Caki2 (cell line): ENCODE measurements at regions not wholly inside any gene's neighbourhood (a gene's known extent, or its start where the extent isn't known, plus 50 kb on each side); places are given as distances from the start of the nearest gene placed in this dataset.

Experiments used
- DNase-seq: peaks from one replicate; pipeline ENCODE4 v3.0.0-alpha.2; 2015; ENCODE audit warnings: low read depth
- in situ Hi-C: cut with HindIII; loops from 2 replicates; pipeline ENCODE4 v1.10.0; 2016; ENCODE audit warnings: low sequenced_read_pairs, low pct_unique_long_range_greater_than_20kb, mixed read lengths

DNA sequence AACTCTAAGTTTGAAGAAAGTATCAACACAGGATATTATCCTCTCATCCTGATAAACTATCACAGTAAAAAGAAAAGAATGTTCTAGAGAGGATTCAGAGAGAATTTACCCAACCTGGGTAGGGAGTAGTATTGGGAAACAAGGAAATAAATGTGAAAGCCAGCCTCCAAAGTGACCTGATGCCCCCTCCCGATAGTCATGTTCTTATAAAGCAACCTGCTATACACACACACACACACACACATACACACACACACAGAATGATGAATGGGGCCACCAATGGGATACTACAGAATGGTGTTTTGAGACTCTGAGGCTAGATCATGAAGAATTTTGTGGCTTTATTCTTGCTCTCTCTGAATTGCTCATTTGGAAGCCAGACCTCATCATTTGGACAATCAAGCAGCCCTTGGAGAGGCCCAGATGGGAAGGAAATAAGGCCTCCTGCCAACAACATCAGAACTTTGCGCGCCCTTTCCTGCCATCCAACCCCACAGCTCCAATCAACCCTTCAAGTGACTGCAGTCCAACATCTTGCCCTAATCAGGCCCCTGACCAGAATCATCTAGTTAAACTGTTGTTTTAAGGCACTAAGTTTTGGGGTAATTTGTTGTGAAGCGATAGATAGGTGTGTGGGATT, 807.9 kb upstream of the ARGLU1 start:
- no peak for DNase-seq
- in situ Hi-C loops = no loop called here

DNA sequence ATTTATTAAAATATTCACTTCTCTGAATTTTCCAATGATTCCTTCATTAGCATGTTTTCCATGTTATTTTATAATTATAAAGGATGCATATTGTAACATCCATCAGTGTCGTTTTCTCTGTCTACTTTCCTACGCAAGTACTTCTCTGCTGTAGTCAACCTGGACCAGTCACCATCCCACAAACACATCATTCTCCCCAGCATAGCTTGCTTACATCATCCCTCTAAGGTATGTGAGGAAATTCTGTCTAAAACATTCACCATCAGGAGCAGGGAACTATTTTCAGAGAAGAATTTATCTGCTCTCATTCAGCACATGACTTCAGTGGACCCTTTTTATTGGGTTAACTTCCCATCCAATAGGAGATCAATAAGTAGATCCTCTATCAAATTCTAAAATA, 806.1 kb upstream of the ARGLU1 start:
- in situ Hi-C loops = no loop called here
- DNase-seq = no peak

DNA sequence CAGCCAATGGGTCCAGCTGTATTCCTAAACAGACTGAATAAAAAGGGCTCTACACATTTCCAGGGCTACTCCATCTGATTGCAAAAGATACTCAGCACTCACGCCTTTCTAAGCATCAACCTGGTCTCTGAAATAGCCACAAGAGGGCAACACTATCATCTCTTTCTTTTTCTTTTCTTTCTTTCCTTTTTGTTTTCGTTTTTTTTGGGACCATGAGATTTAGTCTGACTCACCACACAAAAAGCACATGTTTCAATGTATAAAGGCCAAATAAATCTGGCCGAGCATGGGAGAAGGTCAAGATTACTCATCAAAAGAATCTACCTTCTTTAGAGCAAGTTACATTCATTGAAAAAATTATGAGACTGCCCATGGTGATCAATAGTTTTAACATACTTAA, 805.6 kb upstream of the ARGLU1 start:
- peak; percentile 88 for DNase-seq
- in situ Hi-C loops = no loop called here

DNA sequence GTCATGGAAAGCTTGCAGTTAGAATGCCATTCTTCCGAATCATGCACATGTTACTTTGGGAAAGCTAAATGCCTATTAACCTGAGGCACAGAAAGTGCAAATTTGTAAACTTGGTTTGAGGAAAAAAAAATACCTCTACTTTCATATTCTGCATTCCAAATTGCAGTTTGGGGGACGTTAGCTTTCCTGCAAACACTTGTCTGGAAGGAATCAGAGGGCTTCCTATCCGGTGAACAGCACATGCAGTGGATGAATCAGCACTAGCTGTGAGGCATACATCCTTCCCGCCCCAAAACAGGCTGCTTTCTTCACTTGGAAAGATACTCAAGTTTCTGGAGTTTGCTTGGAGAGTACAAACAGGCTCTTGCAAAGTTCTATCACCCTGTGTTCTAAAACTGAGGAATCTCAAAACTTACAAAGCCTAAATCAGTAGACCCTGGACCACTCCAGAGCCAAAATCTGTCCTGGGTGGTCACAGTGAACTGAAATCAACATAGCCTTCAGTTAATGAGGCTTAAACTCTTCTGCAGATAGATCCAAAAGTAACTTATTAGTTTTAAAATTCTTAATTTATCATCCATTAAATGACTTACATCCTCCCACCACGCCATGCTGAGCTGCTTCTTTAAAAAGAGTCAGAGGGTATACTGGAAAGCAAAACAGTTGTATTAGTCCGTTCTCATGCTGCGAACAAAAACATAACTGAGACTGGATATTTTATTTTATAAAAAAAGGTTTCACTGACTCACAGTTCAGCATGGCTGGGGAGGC, 802.3 kb upstream of the ARGLU1 start:
- in situ Hi-C loops = no loop called here
- DNase-seq = peak; percentile 88

DNA sequence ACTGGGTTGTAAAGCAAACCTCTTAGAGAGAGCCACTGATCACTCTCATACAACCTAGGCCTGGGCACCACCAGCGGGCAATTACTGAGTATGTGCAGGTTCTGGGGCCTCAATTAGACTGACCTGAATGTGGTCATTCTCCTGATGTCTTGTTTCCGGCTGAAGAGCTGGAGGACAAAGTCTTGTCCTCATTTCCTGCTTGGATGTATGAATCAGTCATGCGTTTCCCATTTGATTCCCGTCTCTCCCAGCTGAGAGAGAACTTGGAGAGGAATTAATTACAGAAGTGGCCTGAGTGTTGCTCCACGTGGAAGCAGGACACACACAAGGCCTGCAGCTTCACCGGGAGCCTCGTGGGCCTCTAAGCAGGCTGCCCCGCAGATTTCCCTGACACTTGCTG, 799.3 kb upstream of the ARGLU1 start:
- in situ Hi-C loops = no loop called here
- DNase-seq = no peak

DNA sequence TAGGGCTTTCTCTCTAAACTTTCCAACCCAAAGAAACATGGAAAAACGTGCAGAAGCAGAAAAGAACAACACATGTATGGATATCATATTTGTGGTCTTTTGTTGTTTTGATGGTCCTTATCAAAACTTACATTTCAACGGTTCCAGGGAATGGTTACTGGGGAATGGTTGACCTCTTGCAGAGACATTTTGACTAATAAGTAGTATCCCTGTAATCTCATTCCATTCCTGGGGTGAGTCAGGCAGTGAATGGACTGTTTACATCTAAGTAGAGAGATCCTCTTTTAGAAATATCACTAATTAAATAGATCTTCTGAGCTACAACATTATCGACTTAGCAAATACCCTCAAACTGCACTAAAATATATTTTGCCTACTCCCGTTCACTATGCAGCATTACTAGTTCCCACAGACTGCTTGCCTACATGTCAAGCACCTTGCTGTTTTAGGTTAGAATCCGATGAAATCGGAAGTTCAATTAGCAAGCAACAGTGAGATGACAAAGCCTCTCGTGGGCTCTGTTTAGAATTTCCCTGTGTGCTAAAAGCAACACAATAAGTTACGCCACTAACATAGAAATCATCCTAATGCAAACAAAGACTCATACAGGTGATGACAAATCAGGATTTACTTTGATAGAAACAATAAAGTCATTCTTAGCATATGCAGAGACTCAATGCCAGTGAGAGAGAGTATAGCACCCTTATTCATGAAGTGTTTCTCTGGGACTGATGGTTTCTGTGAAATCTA, 797.7 kb upstream of the ARGLU1 start:
- in situ Hi-C loops = no loop called here
- no peak for DNase-seq

DNA sequence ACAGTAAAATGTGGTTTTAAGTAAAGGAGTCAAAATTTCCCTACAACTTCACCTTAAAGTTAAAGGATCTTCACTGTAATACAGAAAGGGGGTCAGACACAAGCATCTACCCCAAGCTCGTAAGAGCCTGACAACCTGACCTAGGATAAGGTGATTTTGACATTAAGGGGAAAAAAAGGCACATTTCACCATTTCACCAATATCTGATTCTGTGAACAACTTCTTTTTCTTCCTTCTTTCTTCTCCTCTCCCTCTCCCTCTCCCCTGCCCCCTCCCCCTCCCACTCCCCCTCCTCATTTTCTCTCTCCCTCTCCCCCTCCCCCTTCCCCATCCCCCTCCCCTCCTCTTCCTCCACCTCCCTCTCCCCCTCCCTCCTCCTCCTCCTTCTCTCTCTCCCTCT, 796.7 kb upstream of the ARGLU1 start:
- no peak for DNase-seq
- in situ Hi-C loops = no loop called here

DNA sequence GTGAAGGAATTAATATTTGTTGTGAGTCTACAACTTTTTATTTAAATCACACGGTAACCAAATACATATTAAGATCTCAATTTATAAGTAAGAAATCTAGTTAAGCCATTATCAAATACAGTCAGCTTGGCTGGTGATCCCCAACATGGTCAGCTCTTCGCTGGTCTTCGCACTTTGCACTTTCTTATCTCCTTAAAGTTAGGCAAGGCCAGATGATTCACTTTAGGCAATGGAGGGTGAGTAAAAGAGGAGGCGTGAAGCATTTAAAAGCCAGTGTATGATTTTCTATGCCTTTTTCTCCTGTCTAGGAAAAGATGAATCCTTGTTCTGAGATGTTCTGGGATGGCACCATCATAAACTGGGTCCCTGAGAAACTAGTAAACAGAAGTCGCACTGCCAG, 793.7 kb upstream of the ARGLU1 start:
- DNase-seq = no peak

DNA sequence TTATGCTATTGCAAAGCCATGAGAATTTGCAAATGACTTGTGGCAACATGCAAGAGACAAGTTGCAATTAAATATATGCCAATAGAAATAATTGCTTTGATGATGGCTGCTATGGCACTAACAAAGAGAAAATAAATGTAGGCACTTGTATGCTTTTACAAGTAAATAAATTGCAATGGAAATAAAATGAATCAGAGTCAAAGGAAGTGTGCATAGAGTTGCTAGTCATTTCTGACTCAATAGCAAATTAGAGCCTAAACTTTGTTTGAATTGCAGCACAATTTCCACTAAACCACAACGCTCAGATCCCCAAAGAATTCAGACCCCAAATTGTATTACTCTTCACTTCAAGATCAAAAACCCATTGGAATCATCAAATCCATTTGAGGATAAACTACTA, 792.1 kb upstream of the ARGLU1 start:
- DNase-seq = no peak
- in situ Hi-C loops = no loop called here

More for the DNA sequence above, 793.7 kb upstream of the ARGLU1 start:
- in situ Hi-C loops = no loop called here

DNA sequence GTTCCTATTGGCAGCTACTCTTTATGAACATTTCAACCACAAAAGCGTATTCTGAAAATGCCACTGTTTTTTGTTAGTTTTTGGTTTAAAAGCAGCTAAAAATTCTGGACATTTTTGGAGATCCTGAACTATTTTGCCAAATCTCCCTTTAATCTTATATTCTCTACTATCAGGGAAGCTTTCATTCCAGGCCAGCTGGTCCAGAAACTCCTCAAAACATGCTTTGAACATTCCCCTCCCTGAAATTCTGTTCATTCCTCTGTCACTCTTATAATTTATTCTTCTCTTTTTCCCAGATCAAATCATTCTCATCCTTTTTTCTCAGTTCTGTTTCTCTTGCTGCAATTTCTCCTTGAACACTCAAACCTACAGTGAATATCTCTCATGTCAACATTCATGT, 790.9 kb upstream of the ARGLU1 start:
- in situ Hi-C loops = no loop called here
- no peak for DNase-seq

DNA sequence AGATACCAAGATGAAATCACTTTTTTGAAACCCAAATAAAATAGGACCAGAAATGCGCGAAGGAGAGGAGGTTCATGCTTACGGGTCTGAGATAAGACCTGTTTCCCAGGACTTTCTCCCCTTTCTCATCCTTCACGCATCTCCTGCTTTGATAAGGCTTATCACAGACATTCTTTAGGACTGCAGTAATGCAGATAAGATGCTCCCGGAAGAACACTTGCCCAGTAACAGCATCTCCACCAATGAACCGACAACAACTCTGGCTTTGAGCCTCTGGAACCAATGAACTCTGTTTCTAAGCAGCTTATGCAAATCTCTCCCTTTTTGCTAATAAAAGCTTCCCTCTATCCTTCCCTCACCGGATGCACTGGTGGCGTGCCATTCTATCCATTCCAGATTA, 783.4 kb upstream of the ARGLU1 start:
- in situ Hi-C loops = no loop called here
- no peak for DNase-seq

DNA sequence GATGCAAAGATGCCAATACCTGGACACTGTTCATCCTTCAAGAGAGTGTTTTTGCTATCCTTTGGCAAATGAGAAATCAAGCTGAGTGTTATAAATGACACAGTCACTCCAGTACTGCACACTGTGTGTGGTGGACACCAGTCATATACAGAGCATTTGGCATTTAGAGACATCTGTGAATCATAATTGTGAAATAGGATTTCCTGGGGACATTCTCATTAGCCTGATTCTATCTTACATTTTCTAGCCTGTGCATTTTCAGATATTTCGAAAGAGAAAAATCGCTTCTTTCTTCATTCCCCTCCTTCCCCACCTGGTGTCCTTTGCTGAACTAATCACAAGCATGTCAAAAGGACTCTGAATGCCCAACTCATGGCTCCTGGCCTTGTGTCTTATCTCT, 781.0 kb upstream of the ARGLU1 start:
- in situ Hi-C loops = no loop called here
- DNase-seq = peak; percentile 21

DNA sequence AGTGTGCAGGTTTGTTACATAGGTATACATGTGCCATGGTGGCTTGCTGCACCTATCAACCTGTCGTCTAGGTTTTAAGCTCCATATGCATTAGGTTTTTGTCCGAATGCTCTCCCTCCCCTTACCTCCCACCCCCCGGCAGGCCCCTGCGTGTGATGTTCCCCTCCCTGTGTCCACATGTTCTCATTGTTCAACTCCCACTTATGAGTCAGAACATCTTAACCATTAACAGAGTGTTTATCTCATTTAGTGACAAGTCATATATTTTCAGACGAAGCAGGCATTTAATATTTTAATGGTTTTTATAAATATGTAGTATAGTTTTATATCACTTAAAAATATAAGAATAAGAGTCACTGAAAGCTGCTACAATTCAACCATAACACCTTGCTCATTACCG, 780.5 kb upstream of the ARGLU1 start:
- DNase-seq = peak; percentile 25
- in situ Hi-C loops = no loop called here

DNA sequence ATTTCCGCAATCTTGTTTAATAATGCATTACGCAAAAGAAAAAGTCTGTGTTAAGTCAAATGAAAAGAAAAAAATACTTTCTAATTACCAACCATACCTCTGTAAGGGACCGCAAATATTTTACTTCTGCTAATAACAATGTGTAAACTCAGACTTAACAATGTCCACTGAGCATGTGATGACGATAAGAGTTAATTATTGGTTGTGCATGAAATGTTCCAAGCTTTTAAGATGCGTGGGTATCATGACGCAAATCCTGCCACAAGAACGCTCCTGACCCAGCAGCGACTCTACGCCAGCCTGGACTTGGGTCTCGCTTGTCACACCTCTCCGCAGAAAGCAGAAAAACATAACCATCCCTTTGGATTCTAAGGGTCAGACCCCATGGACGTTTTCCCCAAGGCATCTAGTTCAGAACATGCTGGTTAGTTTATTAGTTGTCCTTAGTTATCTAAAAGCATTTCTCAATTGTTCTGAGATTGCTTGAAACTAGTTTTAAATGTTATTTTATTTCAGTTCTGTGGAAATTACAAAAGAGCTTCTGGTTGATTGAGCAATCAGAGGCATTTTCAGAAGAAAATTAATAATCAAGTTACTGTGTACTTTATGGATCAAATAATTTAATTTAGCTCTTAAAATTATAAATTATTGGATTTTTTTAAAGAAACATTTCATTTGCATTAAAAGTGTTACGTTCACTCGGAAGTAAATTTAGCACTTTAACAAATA, 779.9 kb upstream of the ARGLU1 start:
- in situ Hi-C loops = no loop called here
- peak; percentile 30 for DNase-seq

DNA sequence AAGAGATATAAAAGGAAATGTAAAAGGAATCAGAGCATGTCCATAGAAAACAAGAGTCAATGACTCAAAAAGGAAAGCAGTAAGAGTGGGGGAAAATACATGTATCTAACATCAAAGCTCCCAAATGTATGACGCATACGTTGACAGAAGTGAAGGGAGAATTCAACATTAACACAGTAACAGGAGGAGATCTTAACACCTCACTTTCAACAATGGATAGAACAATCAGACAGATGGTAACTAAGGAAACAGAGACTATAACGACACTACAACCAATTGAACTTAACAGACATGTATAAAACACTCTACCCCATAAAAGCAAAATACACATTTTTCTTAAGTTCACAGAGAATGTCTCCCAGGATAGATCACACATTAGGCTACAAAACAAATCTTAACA, 774.8 kb upstream of the ARGLU1 start:
- in situ Hi-C loops = no loop called here
- no peak for DNase-seq

DNA sequence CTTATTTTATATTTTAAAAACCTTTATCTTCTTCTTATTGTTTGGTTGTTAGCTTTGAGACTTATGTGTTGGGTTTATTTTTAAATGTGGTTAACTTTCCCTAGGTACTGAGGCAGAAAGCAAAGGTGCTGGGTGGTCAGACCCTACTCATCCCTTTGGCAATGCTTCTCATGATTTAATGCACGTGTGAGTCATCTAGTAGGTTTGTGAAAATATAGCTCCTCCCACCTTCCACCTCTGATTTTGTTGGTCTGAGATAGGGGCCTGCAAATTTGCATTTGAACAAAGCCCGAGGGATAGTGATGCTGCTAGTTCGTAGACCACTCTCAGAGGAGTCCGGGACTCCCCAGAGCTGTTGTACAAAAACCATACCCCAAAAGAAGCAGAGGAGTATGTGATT, 771.3 kb upstream of the ARGLU1 start:
- no peak for DNase-seq
- in situ Hi-C loops = no loop called here

DNA sequence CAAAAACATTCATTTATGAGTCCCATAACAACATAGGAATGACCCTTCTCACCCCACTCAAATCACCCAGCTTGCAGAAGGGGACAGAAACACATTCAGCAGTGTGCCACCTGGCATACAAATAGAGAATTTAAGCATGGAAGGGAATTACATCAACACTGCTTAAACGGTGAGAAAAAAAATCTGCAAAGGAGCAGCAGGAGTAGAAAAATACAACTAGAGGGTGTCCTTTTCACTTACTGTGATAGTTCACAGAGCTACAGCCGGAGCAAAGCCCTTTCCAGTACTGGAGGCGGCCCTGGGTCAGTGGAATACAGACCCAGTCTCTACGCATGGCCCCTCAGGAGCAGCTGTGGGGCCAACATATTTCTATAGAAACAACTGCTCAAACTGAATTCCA, 764.3 kb upstream of the ARGLU1 start:
- no peak for DNase-seq
- in situ Hi-C loops = no loop called here

DNA sequence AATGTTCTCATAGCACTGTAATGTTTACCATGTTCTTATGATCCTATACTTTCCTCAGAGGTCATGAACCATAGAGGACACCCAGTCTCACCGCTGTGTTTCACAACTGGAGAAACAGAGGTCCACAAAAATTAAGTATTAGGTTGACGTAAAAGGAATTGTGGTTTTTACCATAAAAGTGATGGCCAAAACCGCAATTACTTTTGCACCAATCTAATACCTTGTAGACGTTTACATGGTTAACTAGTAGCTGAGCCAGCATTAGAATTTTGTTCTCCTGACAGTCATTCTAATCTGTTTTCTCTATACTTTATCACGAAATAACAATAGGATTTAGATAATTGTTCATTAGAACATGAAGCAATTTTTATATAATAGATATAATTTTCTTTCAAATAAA, 763.4 kb upstream of the ARGLU1 start:
- no peak for DNase-seq
- in situ Hi-C loops = no loop called here

DNA sequence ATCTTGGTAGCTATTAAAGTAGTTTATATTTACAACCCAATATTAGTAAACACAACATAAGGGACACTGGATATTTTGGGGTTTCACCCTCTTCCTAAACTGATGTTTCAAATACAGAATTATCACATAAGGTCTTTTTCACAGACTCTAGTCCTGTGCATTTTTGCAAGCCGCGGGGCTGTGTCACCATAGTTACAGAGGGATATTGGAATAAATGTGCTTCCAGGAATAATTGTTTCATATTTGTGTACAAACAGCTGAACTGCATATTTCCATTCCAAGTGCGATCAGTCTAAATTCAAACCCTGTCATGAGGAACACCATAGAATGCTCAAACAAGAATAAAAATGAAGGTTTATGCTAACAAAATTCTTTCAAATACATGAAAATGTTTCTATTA, 762.5 kb upstream of the ARGLU1 start:
- in situ Hi-C loops = no loop called here
- DNase-seq = no peak
